ENCODE measurements at regions not wholly inside any gene's neighbourhood (a gene's known extent, or its start where the extent isn't known, plus 50 kb on each side); places are given as distances from the start of the nearest gene placed in this dataset.

- intact Hi-C loops (cut with micrococcal nuclease; ENCODE audit: unreplicated experiment), result loop anchor here (5.0 kb wide), 1 partner anchor 187 kb away; no protein-coding TSS in a partner anchor
- Histone ChIP-seq H3K4me1 (ENCODE audit: insufficient read depth, low read length) (peaks cover 57% of the 10 kb centered on the region), H3K27me3 (ENCODE audit: control insufficient read depth in 1 of 2, insufficient read depth in 2 of 2, low read length in 2 of 2) (no peaks in the 10 kb centered on the region), H3K27ac (ENCODE audit: extremely low read length, insufficient read depth, low read length) (peak overlapping the region; percentile 70), H3K4me3 (replicated peaks in 1 of 3; ENCODE audit: insufficient read depth in 1 of 3, low read depth in 2 of 3, low read length in 3 of 3) (no peak overlapping the region), H3K4me2 (ENCODE audit: low read depth, low read length) (peak overlapping the region; percentile 67), H2AFZ (ENCODE audit: low read length) (peak overlapping the region; percentile 33), H3K79me2 (ENCODE audit: insufficient read depth, low read length) (no peaks in the 10 kb centered on the region), H4K20me1 (ENCODE audit: insufficient read depth, low read length) (no peaks in the 10 kb centered on the region), H3K36me3 (replicated peaks in 1 of 2; ENCODE audit: control insufficient read depth in 1 of 2, insufficient read depth in 2 of 2, low read length in 2 of 2) (no peaks in the 10 kb centered on the region), H3K9ac (ENCODE audit: insufficient read depth, low read depth, low read length) (peak overlapping the region; percentile 29; the same call in 1 of the 2 replicates), H3K9me3 (ENCODE audit: low read length) (no peaks in the 10 kb centered on the region)
- ATAC-seq (peak; percentile 39), FAIRE-seq (no peak), DNase-seq (ENCODE audit: low spot score) (peak; percentile 28)
- BruUV-seq (replicated peaks), result no TSS peak
- WGBS (ENCODE audit: low lambda C conversion rate), result 46% methylated on average over 7 of the region's 7 CpGs
- ChIA-PET CTCF (ENCODE audit: low intra/inter-chr PET ratio, low total read pairs) (no interaction called here), POLR2A (no interaction called here)
- in situ Hi-C loops (cut with HindIII; ENCODE audit: extremely low pct_ligation_motif_present, low pct_unique_long_range_greater_than_20kb), result no loop called here
- TF ChIP-seq ETV5 (CRISPR knock-in tag; IDR thresholded peaks at IDR 0.05; ENCODE audit: borderline replicate concordance), result 0 out of 2 replicates have a peak, but pooled peaks have one; percentile 47
- TF ChIP-seq SALL1 (CRISPR knock-in tag; IDR thresholded peaks at IDR 0.05), result peak; percentile 46; the same call in 1 of the 2 replicates
- no peak for TF ChIP-seq PBX3 (CRISPR knock-in tag; IDR thresholded peaks at IDR 0.05; ENCODE audit: borderline replicate concordance)
- TF ChIP-seq GABPA (IDR thresholded peaks at IDR 0.05; ENCODE audit: low read depth, low read length), result no peak
- no peak for TF ChIP-seq GABPA (CRISPR knock-in tag; IDR thresholded peaks at IDR 0.05; ENCODE audit: low read depth)
- no peak for TF ChIP-seq FOXA1 (IDR thresholded peaks at IDR 0.05)
- TF ChIP-seq FOXA1 (CRISPR knock-in tag; IDR thresholded peaks at IDR 0.05), result peak; percentile 38; the same call in 1 of the 2 replicates
- TF ChIP-seq CERS6 (CRISPR knock-in tag; IDR thresholded peaks at IDR 0.05), result no peak
- TF ChIP-seq IKZF5 (CRISPR knock-in tag; IDR thresholded peaks at IDR 0.05), result no peak
- TF ChIP-seq HNF1A (IDR thresholded peaks at IDR 0.05; ENCODE audit: low read depth), result no peak
- TF ChIP-seq HNF1A (CRISPR knock-in tag; IDR thresholded peaks at IDR 0.05; ENCODE audit: borderline replicate concordance), result no peak
- peak; percentile 58; the same call in 1 of the 2 replicates for TF ChIP-seq TFAP4 (IDR thresholded peaks at IDR 0.05; ENCODE audit: borderline replicate concordance, low read depth)
- 0 out of 2 replicates have a peak, but pooled peaks have one; percentile 17 for TF ChIP-seq HNF4A (CRISPR knock-in tag; IDR thresholded peaks at IDR 0.05)
- peak; percentile 13; the same call in 1 of the 2 replicates for TF ChIP-seq CEBPG (CRISPR knock-in tag; IDR thresholded peaks at IDR 0.05)
Observed at GRCh38 chr4:38489924-38490639, 173.9 kb upstream of the KLF3 start.
